HG02885 (cell line): ENCODE measurements at regions not wholly inside any gene's neighbourhood (a gene's known extent, or its start where the extent isn't known, plus 50 kb on each side); places are given as distances from the start of the nearest gene placed in this dataset.
A peak's percentile ranks its signal among the peaks of the same experiment; 100 is the strongest.
"Not testable (repeated sequence)": the region's sequence is repeated elsewhere in the genome, so short reads cannot be mapped to it uniquely, and the experiment has no call there.

Experiments
- ATAC-seq: cut with Tn5 transposase; IDR thresholded peaks from one replicate; pipeline ENCODE4 v1.9.1; 2021; ENCODE audit warnings: mild to moderate bottlenecking; ENCODE audit not compliant: unreplicated experiment, poor library complexity

DNA sequence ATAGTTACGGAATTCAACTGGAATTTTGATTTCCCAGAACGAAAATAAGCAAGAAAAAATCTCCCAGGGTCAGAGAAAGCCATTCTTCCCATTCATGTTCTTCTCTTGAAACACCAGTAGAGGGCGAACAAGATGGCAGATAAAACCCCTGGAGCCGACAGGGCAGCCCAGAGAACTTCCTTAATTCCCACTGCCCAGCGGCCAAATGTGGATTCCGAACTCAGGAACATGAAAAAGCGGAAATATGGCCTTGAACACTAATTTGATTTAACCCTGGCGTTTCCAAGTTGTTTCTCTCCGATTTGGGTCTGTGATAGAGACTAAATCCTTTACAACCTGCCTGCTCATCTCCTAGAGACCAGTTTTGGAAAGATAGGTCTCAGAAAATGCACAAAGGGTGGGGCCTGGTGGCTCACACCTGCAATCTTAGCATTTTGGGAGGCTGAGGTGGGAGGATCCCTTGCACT, 100.7 kb upstream of the WAC start:
- peak; percentile 78 for ATAC-seq

DNA sequence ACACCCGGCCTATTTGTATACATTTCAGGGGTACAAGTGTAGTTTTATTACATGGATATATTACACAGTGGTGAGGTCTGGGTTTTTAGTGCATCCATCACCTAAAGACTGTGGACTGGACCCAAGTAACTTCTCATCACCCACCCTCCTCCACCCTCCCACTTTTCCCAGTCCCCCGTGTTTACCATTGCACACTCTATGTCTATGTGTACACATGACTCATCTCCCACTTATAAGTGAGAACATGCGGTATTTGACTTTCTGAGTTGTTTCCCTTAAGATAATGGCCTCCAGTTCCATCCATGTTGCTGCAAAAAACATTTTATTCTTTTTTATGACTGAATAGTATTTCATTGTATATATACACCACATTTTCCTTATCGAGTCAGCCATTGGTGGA, 98.9 kb upstream of the WAC start:
- ATAC-seq = no peak

DNA sequence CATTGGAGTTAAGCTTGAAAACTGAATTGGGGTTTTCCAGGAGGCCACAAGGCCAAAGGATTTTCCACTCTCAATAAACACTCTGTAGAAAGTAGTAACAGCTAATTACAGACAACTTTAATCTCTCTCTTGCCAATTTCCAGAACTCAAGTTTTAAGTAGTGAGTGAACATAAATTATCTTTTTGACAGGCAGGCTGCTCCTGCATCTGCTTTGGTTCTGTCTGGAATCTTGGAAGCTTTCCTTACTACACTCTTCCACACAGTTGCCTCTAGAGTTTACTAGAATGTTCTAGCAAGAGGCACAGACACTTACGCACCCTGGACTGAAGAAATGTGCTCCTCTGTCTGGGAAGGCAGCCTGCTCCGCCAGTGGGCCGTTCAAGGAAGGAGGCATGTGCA, 90.5 kb upstream of the WAC start:
- no peak for ATAC-seq

DNA sequence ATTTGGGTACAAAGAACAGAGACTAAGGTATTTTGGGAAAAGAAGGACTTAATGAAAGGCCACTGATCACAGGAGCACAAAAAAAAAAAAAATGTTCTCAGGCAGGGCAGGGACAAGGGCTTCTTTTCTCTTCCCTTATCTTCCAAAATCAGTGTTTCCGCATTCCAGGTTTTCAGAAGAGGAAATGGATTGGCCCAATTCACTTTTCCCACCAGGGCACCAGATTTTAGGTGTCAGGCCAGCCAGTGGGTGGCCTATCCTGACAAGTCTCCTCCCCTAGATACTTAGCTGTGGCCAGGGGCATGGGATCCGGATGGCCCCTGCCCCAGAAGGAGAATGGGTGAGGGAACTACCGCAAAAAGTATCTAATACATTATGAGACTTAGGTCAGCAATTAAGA, 88.9 kb upstream of the WAC start:
- no peak for ATAC-seq

DNA sequence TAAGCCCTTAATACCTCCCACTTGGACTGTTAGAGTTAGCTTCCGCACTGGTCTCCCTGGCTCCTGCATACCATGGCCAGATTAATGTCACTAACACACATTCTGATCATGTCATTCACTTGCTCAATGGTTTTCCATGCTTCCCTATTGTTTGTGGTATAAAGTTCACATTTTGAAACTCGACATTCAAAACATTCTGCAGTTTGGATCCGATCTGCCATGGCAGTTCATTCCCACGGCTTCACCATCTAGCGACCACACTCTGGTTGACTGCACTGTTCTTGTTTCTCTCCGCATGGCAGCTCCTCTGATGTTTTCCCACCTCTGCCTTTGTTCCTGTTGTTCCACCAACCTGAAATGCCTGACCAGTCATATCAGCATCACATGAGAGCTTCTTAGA, 87.4 kb upstream of the WAC start:
- ATAC-seq = no peak

DNA sequence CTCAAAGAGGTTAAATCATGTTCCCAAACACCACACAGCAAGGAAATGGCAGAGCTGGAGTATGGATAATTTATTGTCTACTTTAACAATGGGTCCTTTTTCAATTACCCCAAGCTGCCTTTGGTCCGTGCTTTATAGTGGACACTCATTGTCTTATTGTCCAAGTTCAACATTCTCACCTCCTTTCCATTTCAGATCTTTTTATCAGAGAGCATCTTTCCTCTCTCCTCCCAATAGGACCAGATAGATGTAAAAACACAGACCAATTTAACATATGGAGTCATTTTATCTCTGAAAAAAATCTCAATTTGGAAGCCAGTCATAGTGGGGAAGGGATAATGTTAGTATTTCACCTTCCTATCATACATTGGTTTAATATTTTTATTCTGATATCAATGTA, 83.5 kb upstream of the WAC start:
- ATAC-seq = no peak

DNA sequence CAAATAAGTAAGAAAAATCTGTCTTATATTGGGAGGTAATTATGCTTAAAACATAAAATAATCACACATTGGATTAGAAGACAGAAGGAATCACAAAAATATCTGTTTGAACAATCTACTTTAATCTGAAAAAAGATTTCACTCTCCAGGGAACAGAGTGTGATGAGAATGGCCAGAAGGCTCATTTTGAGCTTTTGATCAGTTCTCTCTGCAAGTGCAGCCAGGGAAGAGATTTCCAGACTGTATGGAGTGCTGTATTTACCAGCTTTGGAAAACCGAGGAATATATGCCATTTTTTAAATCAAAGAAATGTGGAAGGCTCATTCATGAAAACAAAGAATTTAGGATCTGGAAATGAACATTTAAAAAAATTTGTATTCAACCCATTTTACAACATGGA, 83.0 kb upstream of the WAC start:
- no peak for ATAC-seq

DNA sequence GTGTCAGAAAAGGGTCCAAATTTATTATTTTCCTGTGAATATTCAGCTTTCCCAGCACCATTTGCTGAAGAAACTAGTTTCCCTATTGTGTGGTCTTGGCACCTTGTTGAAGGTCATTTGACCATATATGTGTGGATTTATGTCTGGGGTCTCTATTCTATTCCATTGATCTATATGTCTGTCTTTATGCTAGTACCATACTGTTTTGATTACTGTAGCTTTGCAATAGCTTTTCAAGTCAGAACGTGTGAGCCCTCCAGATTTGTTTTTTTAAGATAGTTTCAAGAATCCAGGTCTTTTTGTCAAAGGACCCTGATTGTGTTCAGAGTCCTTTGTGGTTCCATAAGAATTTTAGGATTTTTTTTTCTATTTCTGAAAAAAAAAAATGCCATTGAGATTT, 79.0 kb upstream of the WAC start:
- ATAC-seq = no peak

DNA sequence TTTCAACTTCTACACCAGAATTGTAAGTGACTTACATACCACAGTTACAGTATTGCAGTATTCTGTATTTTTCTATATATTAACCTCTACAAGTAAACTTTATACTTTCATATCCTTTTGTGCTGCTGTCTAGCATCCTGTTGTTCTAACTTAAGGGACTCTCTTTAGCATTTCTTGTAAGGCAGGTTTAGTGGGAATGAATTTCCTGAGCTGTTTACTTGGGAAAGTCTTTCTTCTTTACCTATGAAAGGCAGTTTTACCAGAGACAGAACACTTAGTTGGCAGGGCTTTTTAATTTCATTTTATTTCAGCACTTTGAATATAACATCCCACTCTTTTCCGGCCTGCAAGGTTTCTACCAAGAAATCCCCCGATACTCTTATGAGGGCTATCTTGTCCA, 75.8 kb upstream of the WAC start:
- ATAC-seq = no peak

DNA sequence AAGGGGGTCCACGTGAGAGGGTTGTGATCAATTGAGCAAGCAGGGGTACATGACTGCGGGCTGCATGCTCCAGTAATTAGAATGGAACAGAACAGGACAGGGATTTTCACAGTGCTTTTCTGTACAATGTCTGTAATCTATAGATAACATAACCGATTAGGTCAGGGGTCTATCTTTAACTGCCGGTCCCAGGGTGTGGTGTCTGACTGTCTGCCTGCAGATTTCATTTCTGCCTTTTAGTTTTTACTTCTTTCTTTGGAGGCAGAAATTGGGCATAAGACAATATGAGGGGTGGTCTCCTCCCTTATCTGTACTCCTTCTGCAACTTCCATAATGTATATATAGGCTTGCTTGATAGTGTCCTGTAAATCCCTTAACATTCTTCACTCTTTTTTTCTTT, 75.0 kb upstream of the WAC start:
- ATAC-seq = not testable (repeated sequence)

DNA sequence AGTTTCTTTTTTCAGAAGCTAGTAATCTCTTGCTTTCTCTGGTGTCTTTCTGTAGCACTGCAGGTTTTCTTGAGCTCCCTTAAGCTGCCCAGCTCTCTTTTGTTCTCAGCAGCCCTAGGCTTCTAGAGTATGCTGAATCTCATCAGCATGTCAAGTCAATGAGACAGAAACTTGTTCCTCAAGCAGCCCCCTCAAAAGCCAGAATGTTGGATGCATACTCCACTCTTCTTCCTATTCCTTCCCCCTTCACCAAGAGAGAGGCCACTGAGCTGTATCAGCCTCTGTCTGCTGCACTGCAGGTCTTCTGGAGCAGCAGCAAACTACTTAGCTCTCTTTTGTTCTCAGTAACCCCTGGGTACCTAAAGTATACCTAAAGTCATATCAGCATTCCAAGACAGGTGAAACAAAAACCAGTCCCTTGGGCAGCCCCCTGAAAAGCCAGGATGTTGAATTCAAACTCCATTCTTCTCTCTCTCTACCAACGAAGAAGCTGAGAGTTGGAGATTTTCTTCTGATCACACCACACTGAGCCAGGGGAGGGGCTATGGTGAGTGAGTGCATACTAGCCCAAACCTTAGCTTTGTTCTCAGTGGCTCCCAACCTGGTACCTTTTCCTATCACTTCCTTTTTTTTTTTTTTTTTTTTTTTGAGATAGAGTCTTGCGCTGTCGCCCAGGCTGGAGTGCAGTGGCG, 73.3 kb upstream of the WAC start:
- ATAC-seq = no peak

DNA sequence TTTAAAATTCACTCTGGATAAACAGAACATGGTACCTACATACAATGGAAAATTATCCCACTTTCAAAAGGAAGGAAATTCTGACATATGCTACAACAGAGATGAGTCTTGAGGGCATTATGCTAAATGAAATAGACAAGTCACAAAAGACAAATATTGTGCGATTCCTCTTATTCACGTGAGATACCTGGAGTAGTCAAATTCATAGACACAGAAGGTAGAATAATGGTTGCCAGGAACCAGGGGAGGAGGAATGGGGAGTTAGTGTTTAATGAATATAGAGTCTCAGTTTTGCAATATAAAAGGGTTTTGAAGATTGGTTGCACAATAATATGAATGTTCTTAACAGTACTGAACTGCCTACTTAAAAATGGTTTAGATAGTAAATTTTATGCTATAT, 69.8 kb upstream of the WAC start:
- ATAC-seq = no peak

DNA sequence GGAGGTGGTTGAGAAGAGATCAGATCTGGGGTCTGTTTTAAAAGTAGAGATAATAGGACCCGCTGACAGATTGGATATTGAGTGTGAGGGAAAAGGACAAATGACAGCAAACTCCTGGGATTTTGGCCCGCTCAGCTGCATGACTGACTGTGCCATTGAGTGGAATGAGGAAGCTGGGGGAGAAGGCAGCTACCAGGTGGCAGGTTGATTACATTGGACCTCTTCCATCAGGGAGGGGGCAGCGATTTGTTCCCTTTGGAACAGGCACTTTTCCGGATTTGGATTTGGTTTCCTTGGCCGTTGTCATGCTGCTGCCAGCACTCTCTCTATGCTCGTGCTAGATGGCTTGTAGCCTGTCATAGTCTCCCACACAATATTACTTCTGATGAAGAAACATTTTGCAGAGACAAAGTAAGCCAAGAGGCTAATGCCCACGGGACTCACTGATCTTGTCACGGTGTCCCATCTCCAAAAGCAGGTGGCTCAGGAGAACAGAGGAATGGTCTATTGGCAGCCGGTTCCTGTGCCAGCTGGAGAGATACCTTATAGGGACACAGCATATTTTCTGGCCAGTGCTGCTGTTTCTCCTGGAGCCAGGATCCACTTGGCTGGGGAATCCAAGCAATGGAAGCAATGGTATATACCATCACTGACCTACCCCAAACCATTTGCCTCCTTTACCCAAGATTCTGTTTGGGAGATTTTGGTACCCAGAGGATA, 69.1 kb upstream of the WAC start:
- ATAC-seq = no peak

DNA sequence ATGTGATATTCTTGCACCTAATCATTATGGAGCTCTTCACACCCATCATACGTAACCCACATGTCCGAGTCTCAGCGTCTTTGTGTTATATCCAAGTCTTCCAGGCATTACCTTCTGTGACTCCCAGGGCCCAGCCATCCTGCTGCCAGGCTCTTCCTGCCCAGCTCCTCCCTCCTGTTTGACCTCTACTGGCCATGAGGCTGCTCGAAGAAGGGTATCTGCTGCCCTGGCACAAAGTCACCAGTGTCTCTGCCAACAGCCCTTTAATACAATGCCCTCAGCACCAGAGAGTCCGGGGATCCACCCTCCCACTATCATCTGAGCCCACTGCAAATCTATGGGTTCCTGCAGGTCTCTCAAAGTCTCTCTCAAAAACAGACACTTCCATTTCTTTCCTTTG, 65.3 kb upstream of the WAC start:
- ATAC-seq = no peak

DNA sequence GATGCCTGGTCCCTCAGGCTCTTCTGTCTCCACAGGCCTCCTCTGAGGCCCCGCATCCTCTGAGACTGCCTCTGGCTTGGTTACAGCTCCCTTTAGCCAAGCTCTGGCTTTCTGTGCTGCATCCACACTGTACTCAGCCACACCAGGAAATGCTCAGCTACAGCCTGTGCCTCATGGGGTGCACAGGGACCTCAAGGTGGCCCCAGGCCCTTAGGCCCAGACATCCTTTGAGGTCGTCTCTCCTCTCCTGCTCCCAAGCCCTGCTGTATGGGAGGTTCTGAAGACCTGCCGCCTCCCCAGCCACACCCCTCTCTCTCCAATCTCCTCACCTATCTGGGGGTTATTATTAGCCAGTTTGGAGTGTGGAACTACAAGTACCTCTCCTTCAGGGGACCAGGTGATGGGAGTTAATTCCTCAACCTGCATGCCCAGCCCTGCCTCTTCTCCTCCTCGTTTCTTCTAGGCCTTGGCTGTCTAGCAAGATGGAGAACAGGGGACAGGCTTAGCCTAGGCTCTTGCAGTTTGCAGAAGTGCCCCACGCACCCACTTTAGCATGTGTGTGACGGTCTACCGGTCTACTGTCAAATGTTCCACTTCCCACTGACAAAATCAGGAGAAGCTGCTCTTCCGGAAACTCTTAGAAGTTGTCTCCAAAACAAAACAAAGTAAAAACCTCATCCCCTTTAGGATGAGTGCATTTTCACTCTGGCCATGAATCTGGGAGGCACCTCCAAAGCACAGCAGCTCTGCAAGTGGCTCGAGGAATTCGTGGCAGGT, 64.0 kb upstream of the WAC start:
- ATAC-seq = no peak

DNA sequence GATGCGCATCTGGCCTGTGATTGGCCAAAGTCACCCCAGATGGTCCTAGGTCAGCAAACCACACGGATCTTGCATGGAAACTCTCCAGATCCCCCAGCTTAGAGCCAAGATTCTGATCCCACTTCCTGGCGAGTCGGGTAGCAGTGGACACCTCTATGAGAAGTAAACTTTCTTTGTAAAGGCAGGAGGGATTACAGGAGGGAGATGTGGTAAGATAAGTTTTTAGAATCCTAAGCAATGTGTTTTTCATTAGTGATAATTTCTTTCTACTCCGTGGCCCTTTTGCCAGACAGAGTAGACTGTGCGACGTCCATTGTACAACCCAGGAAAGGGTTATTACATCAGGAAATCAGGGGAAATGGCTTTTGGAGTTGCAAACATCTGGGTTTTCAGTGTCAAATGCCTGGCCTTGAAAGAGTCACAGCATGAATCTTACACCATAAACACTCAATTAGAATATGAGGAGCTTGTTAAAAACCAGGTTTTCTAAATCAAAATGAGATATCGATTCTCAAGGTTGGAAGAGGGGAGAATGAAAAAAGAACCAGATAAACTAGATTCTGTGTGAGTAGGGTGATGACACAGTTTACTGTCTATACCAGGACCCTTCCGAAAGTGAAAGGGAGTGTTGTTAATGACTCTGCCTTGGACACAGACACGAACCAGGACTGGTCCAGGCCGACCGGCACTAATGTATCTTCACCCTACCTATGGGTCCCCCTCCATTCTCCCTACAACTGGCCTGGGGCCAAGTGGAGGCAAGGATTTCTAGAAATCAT, 61.9 kb upstream of the WAC start:
- no peak for ATAC-seq

DNA sequence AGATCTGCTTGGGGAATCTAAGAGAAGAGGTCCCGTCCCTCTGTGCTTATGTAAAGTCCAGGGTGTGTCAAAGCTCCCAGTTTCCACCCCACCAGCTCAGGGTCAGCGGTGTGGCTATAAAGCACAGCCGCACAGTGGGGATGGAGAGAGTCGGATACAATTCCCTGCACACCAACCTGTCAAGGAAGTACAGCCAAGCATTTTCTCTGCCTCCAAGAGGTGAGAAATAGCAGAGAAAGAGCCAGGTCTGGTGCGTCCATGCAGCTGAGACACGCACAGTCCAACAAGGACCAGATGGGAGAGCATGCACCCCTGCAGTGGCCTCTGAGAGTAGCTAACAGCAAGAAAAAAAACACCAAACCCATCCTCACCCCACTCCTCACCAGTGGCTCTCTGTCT, 61.3 kb upstream of the WAC start:
- ATAC-seq = no peak

DNA sequence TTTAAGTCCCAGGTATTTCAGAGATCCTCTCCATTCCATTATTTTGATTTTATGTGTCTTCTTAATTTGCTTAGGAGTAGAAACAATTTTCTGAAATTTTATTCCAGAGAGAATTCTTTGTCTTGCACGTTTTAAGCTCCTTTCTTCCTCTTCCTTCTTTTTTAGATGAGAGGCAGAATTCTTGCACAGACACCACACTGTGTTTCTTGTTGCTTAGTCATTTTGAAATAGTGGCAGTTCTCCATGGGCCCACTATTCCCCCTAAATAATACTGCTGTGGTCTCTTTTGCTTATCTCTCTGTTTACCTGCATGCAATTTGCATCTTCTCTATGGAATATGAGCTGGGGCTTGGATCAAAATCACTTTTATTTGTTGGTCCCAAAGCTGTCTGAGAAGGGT, 54.3 kb upstream of the WAC start:
- ATAC-seq = no peak

DNA sequence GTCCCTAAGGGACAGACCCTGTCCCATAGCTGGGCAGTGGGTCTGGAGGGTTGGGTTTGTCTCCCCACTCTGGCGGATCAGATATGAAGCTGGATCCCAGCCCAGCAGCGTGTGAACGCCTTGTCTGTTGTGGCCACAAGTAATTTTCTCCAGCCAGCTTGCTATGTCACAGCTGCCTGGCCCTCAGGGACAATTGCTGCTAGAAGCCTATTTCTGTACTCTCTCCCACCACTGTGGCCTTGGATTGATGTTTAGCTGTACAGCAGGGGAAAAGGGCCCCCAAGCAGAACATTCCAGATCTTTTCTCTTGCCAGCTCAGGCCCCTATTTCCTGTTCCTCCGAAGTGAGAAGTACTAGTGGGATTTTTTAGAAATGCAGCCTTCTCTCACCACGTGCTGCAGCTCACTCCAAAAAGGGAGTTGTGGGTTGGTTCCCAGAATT, 53.5 kb upstream of the WAC start:
- ATAC-seq = no peak

DNA sequence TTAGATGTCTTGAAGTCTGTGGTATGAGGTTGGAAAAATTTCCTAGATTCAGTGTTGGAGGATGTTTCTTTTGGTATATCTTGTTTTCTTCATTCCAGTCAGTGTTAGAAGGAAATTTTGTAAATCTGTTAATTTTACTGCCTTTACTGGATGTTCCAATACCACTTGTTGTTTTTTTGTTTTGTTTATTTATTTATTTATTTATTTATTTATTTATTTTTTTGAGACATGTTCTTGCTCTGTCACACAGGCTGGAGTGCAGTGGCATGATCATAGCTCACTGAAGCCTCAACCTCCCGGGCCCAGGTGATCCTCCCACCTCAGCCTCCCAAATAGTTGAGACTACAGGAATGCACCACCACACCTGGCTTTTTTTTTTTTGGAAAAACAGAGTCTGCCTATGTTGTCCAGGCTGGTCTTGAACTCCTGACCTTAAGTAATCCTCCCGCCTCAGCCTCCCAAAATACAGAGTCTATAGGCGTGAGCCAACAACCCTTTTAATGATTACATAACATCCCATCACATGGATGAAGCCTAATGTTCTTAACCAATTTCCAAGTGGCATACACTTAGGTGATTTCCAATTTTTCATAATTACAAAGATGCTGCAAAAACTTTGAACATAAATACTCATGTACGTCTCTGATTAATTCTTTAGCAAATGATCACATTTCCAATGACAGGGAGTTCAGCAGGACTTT, 52.8 kb upstream of the WAC start:
- ATAC-seq = no peak
